ENCODE measurements at regions not wholly inside any gene's neighbourhood (a gene's known extent, or its start where the extent isn't known, plus 50 kb on each side); places are given as distances from the start of the nearest gene placed in this dataset.

- DNase-seq = no peak
Observed at GRCh38 chr3:115336836-115337235, 189.7 kb upstream of the ZBTB20 start.

DNA sequence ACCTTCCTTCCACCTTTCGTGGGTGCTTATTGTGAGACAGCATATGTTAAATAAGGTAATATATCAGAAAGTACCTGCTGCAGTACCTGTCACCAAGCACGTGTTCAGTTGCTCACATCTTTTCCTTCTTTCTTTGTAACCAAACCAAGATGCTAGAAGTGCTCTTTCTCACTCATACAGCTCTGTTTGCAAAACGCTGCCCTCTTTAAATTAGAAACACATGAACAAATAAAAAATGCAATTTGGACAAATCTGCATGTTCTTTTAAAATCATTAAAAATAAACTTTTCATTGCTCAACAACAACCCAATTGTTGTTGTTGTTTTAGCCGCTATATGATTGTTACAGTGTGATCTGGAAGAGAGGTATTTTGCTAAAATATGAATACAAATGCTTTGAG lies 193.5 kb upstream of the ZBTB20 start:
- DNase-seq = no peak

GRCh38 chr3:115341208-115341607 lies 194.1 kb upstream of the ZBTB20 start:
- DNase-seq = no peak

GRCh38 chr3:115347737-115348136 lies 200.6 kb upstream of the ZBTB20 start:
- no peak for DNase-seq

DNA sequence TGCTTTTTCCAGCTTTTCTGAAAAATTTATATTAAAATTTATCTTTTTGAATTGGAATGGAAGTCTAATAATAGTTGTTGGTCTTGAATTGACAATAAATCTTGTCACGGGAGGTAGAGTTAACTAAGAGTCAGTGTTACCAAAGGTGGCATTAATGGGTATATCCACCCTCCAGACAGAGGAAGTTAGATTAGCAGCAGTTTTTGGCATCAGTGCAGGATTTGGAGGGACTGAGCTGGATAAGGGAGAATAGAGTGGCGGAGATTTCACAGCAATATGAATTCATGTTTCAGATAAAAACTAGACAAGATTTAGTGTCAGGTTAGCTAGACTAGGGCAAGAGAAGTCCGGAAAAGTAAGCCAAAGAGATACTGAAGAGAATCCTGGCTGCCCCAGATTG lies 201.3 kb upstream of the ZBTB20 start:
- no peak for DNase-seq

- DNase-seq = no peak
Observed at GRCh38 chr3:115348951-115349745, 202.1 kb upstream of the ZBTB20 start.

GRCh38 chr3:115350606-115351005 lies 203.5 kb upstream of the ZBTB20 start:
- no peak for DNase-seq

DNA sequence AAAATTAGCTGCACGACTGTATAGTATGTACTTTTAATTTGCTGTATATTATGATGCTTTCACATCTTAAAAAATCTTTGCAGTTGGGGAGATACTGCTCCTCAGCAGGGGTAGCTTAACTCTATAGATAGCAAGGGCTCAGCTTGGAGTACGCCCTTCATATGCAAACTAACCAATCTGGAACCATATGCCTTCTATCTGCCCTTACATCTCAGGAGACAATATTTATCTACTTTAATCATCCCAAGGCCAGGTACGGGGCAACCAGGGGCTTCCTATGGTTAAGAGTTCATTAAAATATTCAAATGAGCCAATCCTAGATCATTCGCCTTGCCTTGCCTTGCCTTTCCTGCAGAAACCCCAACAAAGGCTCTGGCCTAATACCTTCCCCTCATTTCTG lies 204.1 kb upstream of the ZBTB20 start:
- DNase-seq = no peak

GRCh38 chr3:115354010-115354409 lies 206.9 kb upstream of the ZBTB20 start:
- DNase-seq = no peak

- no peak for DNase-seq
Observed at GRCh38 chr3:115357456-115357855, 210.4 kb upstream of the ZBTB20 start.

DNA sequence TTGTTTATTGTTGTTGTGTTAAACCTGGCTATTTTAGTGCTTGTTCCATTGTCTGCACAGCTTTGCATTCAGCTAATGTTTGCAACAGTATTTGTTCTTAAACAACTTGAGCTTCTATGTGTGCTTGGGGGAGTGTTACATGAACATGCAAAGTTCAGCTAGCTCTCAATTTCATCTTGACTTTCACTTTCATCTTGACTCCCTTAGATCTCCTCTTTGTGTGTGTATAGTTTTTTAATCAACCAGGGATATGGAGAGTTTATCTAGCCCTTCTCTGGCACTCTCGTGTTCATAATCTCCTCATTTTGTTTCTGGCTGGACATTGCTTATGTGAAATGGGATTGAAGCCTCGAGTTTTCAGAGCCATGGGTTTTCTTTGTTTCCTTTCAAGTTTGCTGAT lies 212.4 kb upstream of the ZBTB20 start:
- no peak for DNase-seq

GRCh38 chr3:115361806-115362205 lies 214.7 kb upstream of the ZBTB20 start:
- no peak for DNase-seq

DNA sequence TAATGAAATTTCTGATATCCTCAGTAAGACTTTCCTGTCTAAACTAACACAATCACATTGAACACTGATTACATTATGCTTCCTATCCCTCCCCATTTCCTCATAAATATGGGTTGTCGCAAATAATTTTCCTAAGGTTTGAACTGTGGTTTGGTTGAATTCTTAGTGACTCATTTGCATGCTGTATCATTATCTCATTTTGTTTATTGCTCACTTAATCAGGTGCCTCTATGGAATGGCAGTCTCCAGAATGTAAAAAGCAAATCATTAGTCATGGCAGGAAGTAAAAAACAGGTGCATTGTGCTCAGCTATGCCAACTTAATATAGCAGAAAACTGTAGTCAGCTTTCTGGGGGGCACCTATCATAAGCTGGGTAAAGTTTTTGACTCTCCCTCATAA lies 216.0 kb upstream of the ZBTB20 start:
- DNase-seq = no peak

- DNase-seq = no peak
Observed at GRCh38 chr3:115369021-115369420, 221.9 kb upstream of the ZBTB20 start.

- no peak for DNase-seq
Observed at GRCh38 chr3:115375362-115375761, 228.3 kb upstream of the ZBTB20 start.

- DNase-seq = no peak
Observed at GRCh38 chr3:115380883-115381572, 233.9 kb upstream of the ZBTB20 start.

GRCh38 chr3:115381573-115381912 lies 234.5 kb upstream of the ZBTB20 start:
- no peak for DNase-seq

GRCh38 chr3:115381931-115382330 lies 234.8 kb upstream of the ZBTB20 start:
- DNase-seq = no peak

- DNase-seq = no peak
Observed at GRCh38 chr3:115384381-115384780, 237.3 kb upstream of the ZBTB20 start.

GRCh38 chr3:115385774-115386730 lies 237.3 kb upstream of the GAP43 start:
- no peak for DNase-seq

GRCh38 chr3:115388166-115388565 lies 235.1 kb upstream of the GAP43 start:
- DNase-seq = no peak

DNA sequence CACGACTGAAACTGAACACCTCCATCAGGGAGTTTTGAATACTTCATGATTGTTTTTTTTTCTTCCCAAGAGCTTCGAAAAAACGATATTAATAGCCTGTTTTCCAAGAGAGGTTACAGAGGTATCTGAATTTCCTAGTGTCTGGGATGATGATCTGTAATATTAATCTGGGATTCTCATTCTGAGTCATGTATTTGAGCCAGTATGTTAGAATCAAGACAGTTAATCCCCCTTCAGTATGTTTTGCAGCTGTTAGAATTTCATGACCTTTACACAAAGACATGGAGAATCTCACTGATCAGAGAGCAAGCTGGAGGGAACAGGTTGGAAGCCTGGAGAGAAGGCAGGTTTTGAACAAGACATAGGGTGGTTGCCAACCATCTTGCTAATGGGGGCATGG lies 234.5 kb upstream of the GAP43 start:
- DNase-seq = no peak

DNA sequence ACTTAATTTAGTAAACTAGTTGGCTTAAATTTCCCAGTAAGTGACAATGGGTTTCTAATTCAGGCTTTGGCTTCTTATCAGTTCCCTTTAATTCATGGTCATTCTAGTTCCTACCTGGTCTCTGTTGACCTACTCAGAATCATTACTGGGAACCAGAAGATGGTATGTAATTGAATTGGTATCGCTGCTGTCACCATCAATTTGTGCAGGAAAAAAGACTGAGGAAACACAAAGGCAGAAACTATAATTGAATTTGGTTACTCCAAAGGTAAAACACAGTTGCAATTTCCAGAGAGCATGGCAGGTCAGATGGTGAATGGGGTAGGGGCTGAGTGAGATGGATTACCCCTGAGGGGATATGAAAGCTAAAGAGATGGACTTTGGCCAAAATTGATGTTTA lies 226.5 kb upstream of the GAP43 start:
- no peak for DNase-seq

DNA sequence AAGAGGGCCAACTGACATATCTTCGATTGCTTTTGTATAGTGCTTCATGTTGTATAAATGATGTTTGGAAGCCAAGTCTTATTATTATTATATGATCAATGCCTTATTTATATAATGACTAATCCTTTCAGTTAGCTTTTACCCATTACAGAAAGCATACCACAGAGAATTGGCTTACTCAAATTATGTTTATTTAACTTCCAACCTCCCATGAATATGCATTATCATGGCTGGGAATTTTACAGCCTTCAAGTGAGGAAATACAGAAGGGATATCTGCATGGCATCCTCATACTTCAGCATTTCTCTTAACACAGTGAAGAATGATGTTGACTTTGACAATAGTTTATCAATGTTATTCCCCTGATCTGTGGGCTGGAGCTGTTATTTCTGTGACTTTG lies 225.9 kb upstream of the GAP43 start:
- DNase-seq = no peak

All from T1000 (cell line).